ENCODE measurements at regions not wholly inside any gene's neighbourhood (a gene's known extent, or its start where the extent isn't known, plus 50 kb on each side); places are given as distances from the start of the nearest gene placed in this dataset.
"Not testable (repeated sequence)": the region's sequence is repeated elsewhere in the genome, so short reads cannot be mapped to it uniquely, and the experiment has no call there.

GRCh38 chr5:60517094-60517694, 182.8 kb downstream of the DEPDC1B start:
- no peak for DNase-seq

DNA sequence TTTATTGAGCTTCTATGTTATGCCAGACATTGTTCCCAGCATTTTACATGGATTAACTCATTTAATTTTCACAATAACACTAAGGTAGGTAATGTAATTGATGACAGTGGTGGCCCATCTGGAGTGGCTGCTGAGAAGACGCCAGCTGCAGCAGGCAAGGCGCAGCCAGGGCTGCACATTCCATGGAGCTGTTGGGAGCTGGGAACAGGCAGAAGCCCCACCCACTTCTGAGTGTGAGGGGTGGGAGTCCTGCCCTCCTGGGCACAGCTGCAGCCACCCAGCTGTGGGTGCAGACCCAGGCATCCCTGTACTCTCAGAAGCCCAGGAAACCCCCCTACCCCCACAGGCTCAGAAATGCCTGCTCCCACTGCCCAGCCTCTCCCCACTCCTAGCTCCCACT, 183.3 kb downstream of the DEPDC1B start:
- no peak for DNase-seq

DNA sequence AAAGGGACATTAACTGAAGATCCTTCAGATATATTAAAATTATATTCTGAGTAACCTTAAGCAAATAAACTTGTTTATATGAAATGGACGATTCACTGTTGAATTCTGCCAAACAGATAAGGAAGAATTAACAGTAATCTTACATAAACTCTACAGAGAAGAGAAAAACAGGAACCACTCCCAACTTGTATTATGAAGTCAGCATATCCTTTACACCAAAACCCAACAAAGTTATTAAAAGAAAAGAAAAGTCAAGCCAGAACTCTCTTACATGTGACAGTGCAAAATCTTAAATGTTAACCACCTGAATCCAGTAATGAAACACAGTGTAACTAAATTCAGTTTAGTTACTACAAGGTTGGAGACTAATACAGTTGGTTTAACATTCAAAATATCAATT, 185.8 kb downstream of the DEPDC1B start:
- no peak for DNase-seq

- DNase-seq: no peak
These were observed 187.8 kb downstream of the DEPDC1B start for GRCh38 chr5:60512117-60512516.

DNA sequence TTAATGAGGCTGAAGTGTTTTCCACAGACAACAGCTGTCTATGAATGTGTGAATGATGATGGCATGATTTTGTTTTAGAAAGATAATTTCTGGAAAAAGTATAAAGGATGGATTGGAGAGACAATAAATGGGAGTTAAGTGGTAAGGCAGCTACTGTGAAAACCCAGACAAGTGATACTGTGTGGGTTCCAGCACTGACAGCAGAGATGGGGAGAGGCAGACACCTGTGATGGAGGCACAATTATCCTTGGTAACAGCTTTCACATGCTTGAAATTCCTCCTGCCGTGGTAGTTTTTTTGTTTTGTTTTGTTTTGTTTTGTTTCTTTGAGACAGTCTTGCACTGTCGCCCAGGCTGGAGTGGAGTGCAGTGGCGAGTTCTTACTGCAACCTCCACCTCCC, 189.3 kb downstream of the DEPDC1B start:
- DNase-seq: no peak

DNA sequence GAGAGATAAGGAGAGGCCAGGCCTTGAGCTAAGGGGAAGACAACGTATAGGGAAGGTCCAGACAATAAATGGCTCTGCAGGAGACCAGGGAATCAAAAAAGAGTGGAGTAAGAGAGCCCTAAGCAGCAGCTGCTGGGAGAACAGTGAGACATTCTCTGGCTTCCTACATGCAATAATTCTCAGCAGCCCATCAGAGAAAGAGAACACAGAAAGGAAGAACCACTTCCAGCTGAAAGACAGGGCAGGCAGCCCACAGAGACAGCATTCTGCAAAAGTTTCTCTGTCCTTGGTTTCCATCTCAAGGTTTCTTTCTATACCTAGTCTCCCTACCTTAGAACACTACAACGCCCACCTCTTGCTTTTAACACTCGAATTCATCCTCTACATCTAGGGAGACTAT, 189.9 kb downstream of the DEPDC1B start:
- no peak for DNase-seq

DNA sequence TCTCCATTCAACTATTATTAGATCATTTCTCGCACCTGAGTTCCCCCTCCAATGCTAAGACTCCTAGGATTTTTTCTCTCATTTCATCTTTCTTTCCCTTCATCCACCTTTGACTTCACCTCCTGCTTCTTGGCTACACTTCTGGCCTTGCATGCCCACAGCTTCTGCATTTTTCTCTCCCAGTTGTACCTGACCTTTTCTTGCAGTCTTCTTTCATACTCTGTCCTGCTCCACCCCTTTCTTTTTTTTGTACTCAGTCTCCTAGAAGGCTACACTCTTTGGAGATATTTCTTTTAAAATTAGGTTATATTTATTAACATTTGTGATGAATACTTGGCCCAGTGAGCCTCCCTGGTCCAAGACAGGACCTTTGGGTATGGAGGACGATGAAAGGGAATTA, 190.4 kb downstream of the DEPDC1B start:
- DNase-seq: no peak

DNA sequence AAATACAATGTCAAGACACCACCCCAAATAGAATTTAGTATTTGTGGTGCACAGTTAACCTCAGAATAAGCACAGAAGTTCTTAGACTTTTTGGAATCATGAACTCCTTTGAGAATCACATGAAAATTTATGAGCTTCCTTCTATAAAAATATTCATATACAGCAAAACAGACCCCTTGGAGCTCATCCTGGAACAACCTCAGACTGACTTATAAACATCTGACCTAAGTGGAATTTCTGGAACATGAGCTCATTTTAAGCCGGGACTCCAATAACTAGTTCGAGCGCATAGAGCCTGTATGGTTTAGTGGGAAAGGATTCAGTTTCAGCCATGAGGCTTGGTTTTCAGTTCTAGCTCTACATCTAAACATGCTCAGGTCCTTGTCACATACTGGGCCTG, 192.3 kb downstream of the DEPDC1B start:
- no peak for DNase-seq

GRCh38 chr5:60505373-60506171, 194.4 kb downstream of the DEPDC1B start:
- no peak for DNase-seq

DNA sequence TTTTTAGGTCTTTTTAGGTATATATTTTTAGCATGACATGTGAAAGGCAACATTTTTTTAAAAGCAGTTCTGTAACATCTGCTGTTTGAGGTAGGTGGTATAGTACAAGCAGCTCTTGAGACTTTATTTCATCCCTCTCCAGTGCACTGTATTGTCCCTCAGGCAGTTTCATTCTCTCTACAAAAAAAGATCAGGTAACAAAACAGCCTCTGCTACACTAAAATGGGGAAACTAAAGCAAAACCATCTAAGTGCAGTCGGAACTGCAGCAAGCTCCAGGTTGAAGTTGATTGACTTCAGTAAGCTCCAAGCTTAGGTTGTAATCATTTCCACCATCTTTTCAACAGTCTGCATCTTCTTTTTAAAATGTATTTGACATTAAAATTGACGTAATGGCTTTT, 195.6 kb downstream of the DEPDC1B start:
- DNase-seq: no peak

DNA sequence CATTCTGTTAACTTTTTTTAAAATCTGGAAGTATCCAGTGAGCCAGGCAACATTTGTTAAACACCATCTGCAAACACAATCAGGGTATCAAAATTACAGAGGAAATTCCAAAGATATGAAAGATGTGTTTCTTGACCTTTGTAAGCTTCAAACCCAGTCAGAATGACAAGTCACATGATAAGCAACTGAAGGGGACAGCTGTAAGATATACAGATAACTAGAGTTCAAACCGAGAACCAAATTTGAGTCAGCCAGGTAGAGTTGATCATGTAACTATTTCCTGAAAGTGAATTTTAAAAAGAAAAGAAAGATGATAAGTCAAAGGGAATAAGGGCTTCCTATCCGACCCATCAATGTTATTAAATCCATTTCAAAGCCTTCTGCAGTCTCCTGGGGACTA, 196.2 kb downstream of the DEPDC1B start:
- no peak for DNase-seq

- peak; percentile 41 to 73 for DNase-seq
These were observed 202.1 kb downstream of the DEPDC1B start for GRCh38 chr5:60497706-60498500.

GRCh38 chr5:60495644-60496520, 204.1 kb downstream of the DEPDC1B start:
- peak; percentile 51 to 92 for DNase-seq

- no peak for DNase-seq
These were observed 205.3 kb downstream of the DEPDC1B start for GRCh38 chr5:60494635-60495034.

DNA sequence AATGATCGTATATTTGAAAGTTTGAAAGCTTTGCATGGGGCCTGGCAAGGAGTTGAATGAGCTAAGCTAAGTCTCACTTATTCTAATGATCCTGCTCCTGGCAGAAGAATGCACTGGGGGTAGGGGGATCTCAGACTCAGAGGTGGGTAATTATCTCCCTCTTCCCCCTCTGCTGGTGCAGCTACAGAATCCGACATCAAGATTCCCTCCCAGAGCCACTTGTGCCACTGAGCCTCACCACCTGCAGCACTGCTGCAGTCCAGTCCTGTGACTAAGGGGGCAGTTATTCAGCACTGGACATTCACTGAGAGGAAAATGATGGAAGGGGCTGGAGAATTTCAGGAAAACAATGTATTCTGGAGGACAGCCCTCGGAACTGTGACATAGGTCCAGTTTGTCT, 205.8 kb downstream of the DEPDC1B start:
- DNase-seq: peak in 1 of 2 experiments; percentile 28

- no peak for DNase-seq
These were observed 206.6 kb downstream of the DEPDC1B start for GRCh38 chr5:60493372-60493771.

DNA sequence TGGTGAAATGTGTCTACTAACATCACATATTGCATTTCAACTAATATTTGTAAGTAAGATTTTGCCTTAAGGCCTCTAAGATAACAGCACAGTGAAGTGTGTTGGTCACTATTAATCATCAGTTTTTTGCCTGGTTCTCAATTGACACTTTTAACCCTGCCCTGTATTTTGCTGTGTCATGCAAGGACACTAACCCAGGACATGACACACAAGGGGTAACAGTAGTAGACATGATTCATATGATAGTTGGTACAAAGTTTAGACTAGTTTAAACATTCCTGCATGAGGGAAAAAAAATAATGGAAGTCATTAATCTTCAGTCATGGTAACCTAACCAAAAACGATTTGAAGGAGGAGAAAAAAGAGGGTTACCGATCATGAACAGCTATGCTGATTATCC, 207.0 kb downstream of the DEPDC1B start:
- no peak for DNase-seq

DNA sequence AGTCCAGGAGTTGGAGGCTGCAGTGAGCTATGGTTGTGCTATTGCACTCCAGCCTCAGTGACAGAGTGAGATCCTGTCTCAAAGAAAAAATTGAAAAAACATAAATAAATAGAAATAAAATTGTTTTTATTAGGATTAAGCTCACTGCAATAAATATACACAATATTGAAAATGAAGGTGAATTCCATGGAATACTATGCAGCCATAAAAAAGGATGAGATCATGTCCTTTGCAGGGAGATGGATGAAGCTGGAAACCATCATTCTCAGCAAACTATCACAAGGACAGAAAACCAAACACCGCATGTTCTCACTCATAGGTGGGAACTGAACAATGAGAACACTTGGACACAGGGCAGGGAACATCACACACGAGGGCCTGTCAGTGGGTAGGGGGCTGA, 207.6 kb downstream of the DEPDC1B start:
- not testable (repeated sequence) for DNase-seq

DNA sequence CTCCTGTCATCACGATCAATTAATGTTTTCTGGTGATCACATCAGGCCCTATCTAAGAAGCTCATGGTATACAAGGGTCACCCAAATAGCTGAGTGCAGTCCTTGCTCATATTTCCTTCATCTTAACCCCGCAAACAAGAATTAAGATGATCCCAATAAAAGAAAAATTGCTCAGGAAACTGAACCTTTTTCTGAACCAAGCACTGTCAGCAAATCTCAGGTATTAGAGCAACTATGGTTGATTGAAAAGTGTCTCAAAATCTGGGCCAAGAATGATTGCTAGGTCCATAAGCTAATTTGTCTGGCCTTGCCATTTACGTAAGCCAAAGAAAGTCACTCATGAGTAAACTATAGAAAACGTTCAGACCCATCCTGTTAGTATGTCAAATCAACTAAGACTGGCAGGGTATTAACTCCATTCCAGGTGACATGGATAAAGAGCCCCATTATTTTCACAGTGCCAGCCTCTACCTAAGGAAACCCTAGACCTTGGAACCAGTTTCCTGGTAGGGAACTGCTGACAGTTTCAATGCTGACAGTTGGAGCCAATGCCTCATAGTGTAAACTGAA, 209.3 kb downstream of the DEPDC1B start:
- no peak for DNase-seq

DNA sequence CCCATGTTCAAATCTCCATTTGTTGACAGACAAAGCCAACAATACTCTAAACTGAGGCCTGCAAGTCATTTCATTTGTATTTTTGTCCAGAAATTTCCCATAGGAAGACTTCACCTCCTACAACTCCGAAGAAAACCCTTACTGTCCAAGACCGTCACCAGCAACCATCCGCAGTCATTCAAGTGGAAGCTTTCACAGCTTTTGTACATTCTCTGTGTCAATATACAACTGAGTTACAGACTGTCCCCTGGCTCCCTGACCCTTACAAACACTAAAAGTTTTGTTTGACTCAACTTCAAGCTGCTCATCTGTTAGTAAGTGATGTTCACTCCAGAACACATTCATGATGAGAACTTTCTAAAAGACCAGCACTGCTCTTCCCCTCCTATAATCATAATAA, 210.1 kb downstream of the DEPDC1B start:
- DNase-seq: no peak

DNA sequence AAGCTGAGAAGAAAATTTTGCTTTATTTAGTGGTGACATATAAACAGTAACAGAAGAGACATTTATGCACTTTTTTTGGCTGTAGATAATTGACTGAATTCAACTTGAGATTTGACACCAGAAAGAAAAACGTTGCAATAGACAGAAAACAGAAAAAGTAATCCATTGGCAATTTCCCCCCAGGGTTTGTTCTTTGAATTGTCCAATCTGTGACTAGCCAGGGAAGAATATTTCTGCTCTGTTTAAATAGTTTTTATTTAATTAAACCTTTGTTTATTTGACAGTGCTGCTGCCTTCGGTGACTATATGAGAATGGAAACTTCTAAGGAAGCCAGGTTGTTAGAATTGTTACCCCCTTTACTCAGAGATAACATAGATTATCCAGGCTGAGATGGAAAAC, 210.6 kb downstream of the DEPDC1B start:
- DNase-seq: no peak

GRCh38 chr5:60488466-60489130, 211.4 kb downstream of the DEPDC1B start:
- no peak for DNase-seq
